ENCODE measurements at regions not wholly inside any gene's neighbourhood (a gene's known extent, or its start where the extent isn't known, plus 50 kb on each side); places are given as distances from the start of the nearest gene placed in this dataset.

GRCh38 chr6:44614396-44614795 lies 226.9 kb downstream of the CDC5L start:
- no peak for DNase-seq

DNA sequence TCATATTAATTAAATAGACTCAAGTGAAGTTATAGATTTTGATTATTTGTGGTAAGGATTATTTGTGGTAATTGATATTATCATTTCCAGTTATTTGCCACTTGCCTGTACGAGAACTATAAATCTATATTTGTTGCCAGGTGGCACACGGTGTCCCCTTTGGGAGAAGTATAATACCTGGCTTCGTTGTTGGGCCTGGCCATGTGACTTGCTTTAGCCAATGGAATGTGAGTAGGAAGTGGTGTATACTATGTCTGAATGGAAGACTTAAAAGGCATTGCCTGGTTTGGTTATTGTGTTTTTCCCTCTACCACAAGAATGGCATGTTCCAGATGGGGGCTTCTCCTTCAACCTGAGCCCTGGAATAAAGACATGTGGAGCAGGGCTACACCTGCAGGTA lies 228.1 kb downstream of the CDC5L start:
- no peak for DNase-seq

- no peak for DNase-seq
Measured at GRCh38 chr6:44617416-44617815, 229.9 kb downstream of the CDC5L start.

DNA sequence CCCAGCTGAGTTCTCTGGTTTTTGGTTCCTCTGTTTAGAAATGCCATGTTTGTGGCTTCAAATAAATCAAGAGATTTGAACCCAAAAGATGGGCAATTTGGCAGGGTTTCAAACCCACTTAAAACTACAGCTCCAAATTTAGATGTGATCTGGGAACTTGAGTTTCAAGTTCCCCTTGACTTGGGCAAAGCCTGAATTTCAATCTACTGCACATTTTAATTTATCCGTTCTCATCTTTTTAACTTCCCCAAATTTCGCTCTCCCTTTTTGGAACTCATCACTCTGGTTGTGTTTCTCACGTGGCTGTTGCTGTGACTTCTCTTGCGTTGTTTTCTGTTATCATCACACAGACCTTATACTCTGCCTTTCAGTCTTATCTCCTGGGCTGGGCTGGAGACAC lies 230.9 kb downstream of the CDC5L start:
- no peak for DNase-seq

- no peak for DNase-seq
Measured at GRCh38 chr6:44620922-44621321, 233.4 kb downstream of the CDC5L start.

GRCh38 chr6:44621846-44622245 lies 234.3 kb downstream of the CDC5L start:
- no peak for DNase-seq

DNA sequence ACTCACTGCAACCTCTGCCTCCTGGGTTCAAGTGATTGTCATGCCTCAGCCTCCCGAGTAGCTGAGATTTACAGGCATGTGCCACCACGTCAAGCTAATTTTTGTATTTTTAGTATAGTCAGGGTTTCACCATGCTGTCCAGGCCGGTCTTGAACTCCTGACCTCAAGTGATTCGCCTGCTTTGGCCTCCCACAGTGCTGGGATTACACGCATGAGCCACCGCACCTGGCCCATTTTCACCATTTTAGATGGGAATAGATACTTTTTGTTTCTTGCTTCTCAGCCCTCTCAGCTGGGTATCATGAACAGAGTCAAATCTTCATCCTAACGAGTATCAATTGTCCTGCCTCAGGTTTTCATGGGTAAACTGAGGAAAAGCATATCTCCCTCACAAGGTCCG lies 235.0 kb downstream of the CDC5L start:
- no peak for DNase-seq

- no peak for DNase-seq
Measured at GRCh38 chr6:44622956-44623355, 235.4 kb downstream of the CDC5L start.

- DNase-seq: no peak
Measured at GRCh38 chr6:44624226-44624625, 236.7 kb downstream of the CDC5L start.

GRCh38 chr6:44624936-44625573 lies 237.5 kb downstream of the CDC5L start:
- DNase-seq: no peak

GRCh38 chr6:44625996-44626395 lies 238.5 kb downstream of the CDC5L start:
- no peak for DNase-seq

DNA sequence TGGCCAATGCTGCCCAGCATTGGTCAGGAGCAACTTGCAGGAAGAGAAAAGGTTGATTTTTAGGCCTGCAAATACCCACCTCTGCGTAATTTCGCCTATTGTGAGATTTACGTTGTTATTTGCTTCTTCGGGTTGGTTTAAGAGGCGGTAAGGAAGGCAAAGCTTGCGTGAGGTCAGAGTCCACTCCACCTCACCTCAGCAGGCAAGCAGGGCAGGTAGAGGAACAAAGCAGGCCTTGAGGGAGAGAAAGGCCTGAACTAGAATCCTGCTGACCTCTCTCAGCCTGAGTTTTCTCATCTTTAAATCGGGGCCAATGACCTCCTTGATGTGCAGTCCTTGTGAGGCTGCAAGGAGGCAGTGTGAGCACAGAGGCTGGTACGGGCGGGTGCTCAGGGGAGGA lies 239.1 kb downstream of the CDC5L start:
- DNase-seq: no peak

DNA sequence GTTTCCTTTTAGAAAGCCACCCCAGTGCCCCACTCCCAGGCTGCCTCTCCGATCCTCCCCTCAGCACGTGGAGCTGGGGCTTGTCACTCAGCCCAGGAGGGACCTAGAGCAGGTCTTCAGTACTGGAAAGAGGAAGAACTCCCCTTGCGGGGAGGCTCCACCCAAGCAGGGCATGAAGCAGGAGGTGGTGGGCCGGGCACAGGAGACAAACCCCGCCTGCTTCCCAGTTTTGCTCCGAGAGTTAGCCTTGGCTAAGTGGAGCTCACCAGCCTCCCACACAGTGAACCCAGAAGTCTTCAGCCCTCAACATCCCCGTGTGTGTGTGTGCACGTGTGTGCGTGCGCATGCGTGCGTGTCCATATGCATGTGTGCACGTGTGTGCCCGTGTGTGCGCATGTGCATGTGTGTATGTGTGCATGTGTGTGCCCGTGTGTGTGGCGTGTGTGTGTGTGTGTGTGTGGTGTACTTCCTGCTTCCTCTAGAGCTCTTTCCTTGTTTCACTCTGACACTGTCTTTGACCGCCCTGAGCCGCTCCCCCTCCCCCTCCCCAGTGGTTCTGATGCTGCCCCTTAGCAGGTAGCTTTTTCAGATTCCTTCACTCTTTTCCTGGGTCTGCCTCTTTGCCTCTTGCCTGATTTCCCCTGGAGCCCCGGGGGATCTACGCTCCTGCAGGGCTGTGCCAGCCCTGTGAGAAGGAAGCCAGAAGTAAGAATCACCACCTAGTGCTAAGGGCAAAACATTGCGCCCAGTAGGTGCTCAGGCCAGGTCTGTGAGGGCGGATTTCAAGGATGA lies 239.8 kb downstream of the CDC5L start:
- DNase-seq: no peak

- no peak for DNase-seq
Measured at GRCh38 chr6:44627883-44628271, 240.4 kb downstream of the CDC5L start.

DNA sequence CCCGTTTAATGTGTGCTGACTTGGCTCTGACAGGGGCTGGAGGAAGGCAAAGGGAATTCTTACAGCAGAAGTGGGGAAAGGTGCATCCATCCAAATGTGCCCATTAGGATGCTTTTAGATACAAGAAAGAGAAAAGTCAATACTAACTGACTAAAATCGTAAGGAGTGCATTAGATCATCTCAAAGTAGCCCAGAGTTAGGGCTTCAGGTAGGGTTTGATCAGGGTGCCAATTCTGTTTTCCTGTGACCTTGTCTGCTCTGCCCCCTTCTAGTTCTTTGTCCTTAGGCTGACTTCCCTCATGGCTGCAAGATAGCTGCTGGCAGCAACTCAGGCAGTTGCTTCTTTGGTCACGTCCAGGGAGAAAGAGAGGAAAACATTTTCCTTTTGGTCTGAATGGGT lies 240.8 kb downstream of the CDC5L start:
- DNase-seq: no peak

DNA sequence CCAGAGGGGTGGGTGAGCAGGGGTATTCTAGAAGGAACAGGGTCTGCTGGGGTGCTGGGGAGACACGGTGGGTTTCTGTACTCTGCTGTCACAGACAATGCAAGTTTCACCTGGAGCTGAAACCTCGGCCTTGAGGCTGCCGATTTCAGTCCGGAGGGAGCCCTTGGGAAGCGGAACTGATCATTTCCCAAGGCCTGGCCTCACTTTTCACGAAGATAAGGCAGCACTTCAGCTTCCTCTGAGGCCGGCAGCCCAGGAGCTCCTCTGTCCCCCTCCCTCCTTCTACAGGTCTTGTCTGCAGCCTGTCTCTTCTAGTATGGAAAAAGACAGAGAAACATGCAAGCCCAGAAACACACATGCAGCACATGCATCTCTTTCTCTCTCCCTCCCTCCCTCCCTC lies 242.1 kb downstream of the CDC5L start:
- DNase-seq: no peak

- DNase-seq: peak; percentile 54
Measured at GRCh38 chr6:44630125-44631028, 242.9 kb downstream of the CDC5L start.

DNA sequence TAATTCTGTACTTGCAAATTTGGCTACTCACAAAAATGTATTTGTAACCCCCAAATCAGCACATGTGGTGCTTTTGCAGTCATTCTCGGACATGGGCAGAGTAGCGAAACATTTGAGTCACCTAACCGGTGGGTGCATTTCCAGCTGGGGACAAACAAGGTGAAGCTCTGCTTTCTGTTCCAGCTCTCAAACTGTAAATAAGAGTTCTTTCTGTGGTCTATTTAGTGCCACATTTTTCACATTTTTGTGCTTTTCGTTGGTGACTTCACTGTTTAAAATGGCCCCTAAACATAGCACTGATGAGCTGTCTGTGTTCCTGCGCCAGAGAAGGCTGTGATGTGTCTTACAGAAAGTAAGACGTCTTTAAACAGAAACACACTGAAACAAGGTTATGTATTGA lies 244.5 kb downstream of the CDC5L start:
- no peak for DNase-seq

DNA sequence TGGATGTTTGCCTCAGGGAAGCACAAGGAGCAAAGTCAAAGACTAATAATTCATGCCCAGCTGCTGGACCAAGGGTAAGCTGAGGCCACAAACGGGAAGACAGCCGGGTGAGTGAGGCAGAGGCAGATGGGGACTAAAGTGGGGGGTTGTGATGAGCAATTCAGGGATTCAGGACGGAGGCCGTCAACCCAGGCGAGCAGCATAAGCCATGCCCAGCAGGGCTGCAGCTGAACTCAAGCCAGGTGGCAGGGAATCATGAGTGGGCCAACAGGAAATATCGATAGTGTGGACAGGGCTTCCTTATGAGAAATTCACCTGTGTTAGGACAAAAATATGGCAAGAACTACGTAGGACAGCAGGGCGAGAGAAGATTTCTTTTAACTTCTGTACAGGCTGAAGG lies 246.8 kb downstream of the CDC5L start:
- DNase-seq: no peak

GRCh38 chr6:44635486-44635885 lies 248.0 kb downstream of the CDC5L start:
- no peak for DNase-seq

GRCh38 chr6:44636561-44637248 lies 249.2 kb downstream of the CDC5L start:
- no peak for DNase-seq

GRCh38 chr6:44641344-44642031 lies 254.0 kb downstream of the CDC5L start:
- DNase-seq: no peak
